ENCODE measurements at regions not wholly inside any gene's neighbourhood (a gene's known extent, or its start where the extent isn't known, plus 50 kb on each side); places are given as distances from the start of the nearest gene placed in this dataset.

- Histone ChIP-seq H3K27me3 (peaks cover 36% of the 10 kb centered on the region), H3K36me3 (no peaks in the 10 kb centered on the region), H3K9me3 (no peaks in the 10 kb centered on the region), H3K27ac (no peak overlapping the region), H3K4me1 (peaks cover 2% of the 10 kb centered on the region), H3K4me3 (no peak overlapping the region)
- TF ChIP-seq EP300 (IDR thresholded peaks at IDR 0.05) (no peak), CTCF (IDR thresholded peaks at IDR 0.05) (no peak), POLR2AphosphoS5 (IDR thresholded peaks at IDR 0.05) (no peak), POLR2A (IDR thresholded peaks at IDR 0.05) (no peak)
- DNase-seq (ENCODE audit: low spot score in 2 of 2): no peak
- 65% methylated on average over 2 of the region's 2 CpGs for WGBS
Observed at GRCh38 chr12:65734226-65734625, 90.1 kb upstream of the HMGA2 start.

DNA sequence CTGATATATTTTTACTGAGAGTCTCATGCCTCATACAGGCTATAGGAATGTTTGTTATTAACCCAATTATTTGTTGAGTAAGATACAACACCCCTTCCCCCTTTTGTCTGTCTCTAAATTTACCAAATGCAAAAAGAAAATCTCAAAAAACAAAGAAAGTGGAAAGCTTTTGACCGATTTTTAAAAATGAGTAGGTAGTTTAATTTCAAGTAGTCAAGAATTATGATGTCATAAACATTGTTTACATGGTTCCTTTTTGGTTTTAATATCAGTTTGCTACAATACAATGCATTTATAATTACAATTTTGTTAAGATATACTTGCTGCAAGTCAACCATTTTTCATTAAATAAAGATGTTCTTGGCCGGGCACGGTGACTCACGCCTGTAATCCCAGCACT lies 84.7 kb upstream of the HMGA2 start:
- WGBS: 84% methylated on average over 4 of the region's 4 CpGs
- no peak for DNase-seq (ENCODE audit: low spot score in 2 of 2)
- Histone ChIP-seq H3K36me3 (no peaks in the 10 kb centered on the region), H3K4me3 (no peak overlapping the region), H3K27me3 (peaks cover 35% of the 10 kb centered on the region), H3K9me3 (no peaks in the 10 kb centered on the region), H3K4me1 (peaks cover 14% of the 10 kb centered on the region), H3K27ac (no peak overlapping the region)
- TF ChIP-seq POLR2A (IDR thresholded peaks at IDR 0.05) (no peak), CTCF (IDR thresholded peaks at IDR 0.05) (no peak), POLR2AphosphoS5 (IDR thresholded peaks at IDR 0.05) (no peak), EP300 (IDR thresholded peaks at IDR 0.05) (no peak)

DNA sequence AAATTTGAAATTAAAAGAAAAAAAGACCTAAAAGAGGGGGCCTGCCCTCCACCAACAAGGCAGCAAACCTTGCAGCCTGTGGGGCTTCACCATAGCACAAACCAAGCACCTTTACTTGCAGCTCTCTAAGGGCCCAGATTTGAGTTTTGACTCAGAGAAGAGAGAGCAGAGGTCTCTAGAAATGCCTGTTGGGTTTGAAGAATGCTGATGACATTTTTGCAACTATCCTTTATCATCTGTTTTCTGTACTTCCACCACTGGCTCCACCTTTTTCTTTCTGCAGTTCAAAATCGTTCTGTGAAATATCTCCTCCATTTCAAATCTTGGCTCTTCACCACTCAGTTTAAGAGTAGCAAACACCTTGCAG lies 83.8 kb upstream of the HMGA2 start:
- peaks cover 36% of the 10 kb centered on the region for H3K27me3 ChIP-seq

GRCh38 chr12:65740873-65741600 lies 83.2 kb upstream of the HMGA2 start:
- H3K4me3 ChIP-seq: peak overlapping the region; percentile 71
- WGBS: 16% methylated on average over 39 of the region's 42 CpGs
- TF ChIP-seq EP300 (IDR thresholded peaks at IDR 0.05) (no peak), POLR2A (IDR thresholded peaks at IDR 0.05) (no peak), POLR2AphosphoS5 (IDR thresholded peaks at IDR 0.05) (no peak), CTCF (IDR thresholded peaks at IDR 0.05) (no peak)
- peak in 1 of 2 donors; percentile 76 for DNase-seq (ENCODE audit: low spot score in 2 of 2)
- H3K4me1 ChIP-seq: peaks cover 14% of the 10 kb centered on the region
- no peaks in the 10 kb centered on the region for H3K9me3 ChIP-seq
- H3K27ac ChIP-seq: no peak overlapping the region
- H3K27me3 ChIP-seq: peaks cover 36% of the 10 kb centered on the region
- H3K36me3 ChIP-seq: no peaks in the 10 kb centered on the region

More for the DNA sequence above, 83.8 kb upstream of the HMGA2 start:
- no peak for DNase-seq (ENCODE audit: low spot score in 2 of 2)
- no peaks in the 10 kb centered on the region for H3K9me3 ChIP-seq
- H3K4me1 ChIP-seq: peaks cover 14% of the 10 kb centered on the region
- no peak overlapping the region for H3K27ac ChIP-seq
- 10% methylated on average over 1 of the region's 1 CpG for WGBS
- TF ChIP-seq CTCF (IDR thresholded peaks at IDR 0.05): no peak
- peak overlapping the region; percentile 71 for H3K4me3 ChIP-seq
- H3K36me3 ChIP-seq: no peaks in the 10 kb centered on the region

GRCh38 chr12:65741656-65742017 lies 82.6 kb upstream of the HMGA2 start:
- Histone ChIP-seq H3K36me3 (no peaks in the 10 kb centered on the region), H3K27ac (no peak overlapping the region), H3K27me3 (peaks cover 36% of the 10 kb centered on the region), H3K4me3 (peak overlapping the region; percentile 71), H3K9me3 (no peaks in the 10 kb centered on the region), H3K4me1 (peaks cover 14% of the 10 kb centered on the region)
- TF ChIP-seq POLR2AphosphoS5 (IDR thresholded peaks at IDR 0.05): no peak
- no peak for TF ChIP-seq CTCF (IDR thresholded peaks at IDR 0.05)
- TF ChIP-seq POLR2A (IDR thresholded peaks at IDR 0.05): no peak
- no peak for TF ChIP-seq EP300 (IDR thresholded peaks at IDR 0.05)
- 2% methylated on average over 13 of the region's 35 CpGs for WGBS
- DNase-seq (ENCODE audit: low spot score in 2 of 2): no peak
